Gastrocnemius medialis (tissue), 4 donors: ENCODE measurements at regions not wholly inside any gene's neighbourhood (a gene's known extent, or its start where the extent isn't known, plus 50 kb on each side); places are given as distances from the start of the nearest gene placed in this dataset.

ENCODE experiments used
- ATAC-seq, 2 donors: fragments of 150-250 bp; one replicate each; pipeline ENCODE4 v1.9.1; 2016
- DNase-seq, 2 donors: peaks; one replicate each; pipeline ENCODE4 v3.0.0-alpha.2; 2019
- H3K27ac ChIP-seq, 4 donors: fragments of 200-600 bp; sonication (generic); 1 replicate in 1 of 4; 2 replicates in 3 of 4; pipeline ENCODE4 v1.5.1; 2016 to 2018; ENCODE audit warnings: mild to moderate bottlenecking in 2 of 4, moderate library complexity in 1 of 4
- H3K27me3 ChIP-seq, 3 donors: fragments of 200-600 bp; sonication (generic) in 2 of 3; 1 replicate in 1 of 3; 2 replicates in 2 of 3; pipeline versions ENCODE4 v1.5.1 to v1.6.0; 2016 to 2019; ENCODE audit warnings: mild to moderate bottlenecking in 1 of 3, moderate library complexity in 1 of 3
- H3K36me3 ChIP-seq, 2 donors: fragments of 200-600 bp; sonication (generic) in 1 of 2; one replicate each; pipeline ENCODE4 v1.5.1; 2017 to 2018
- H3K4me1 ChIP-seq, 2 donors: fragments of 200-600 bp; sonication (generic) in 1 of 2; one replicate each; pipeline ENCODE4 v1.5.1; 2016 to 2017; ENCODE audit warnings: mild to moderate bottlenecking in 2 of 2
- H3K4me3 ChIP-seq, 4 donors: fragments of 200-600 bp; sonication (generic) in 3 of 4; 1 replicate in 1 of 4; 2 replicates in 3 of 4; pipeline ENCODE4 v1.5.1; 2016 to 2019; ENCODE audit warnings: mild to moderate bottlenecking in 2 of 4
- H3K9me3 ChIP-seq, 3 donors: fragments of 200-600 bp; sonication (generic) in 2 of 3; 1 replicate in 1 of 3; 2 replicates in 2 of 3; pipeline ENCODE4 v1.5.1; 2016 to 2019
- POLR2A ChIP-seq, 2 donors: fragments of 450-650 bp; IDR thresholded peaks; one replicate each; pipeline ENCODE4 v1.6.1; 2017; ENCODE audit warnings: antibody characterized with exemption in 2 of 2, mild to moderate bottlenecking in 2 of 2, moderate library complexity in 2 of 2
- in situ Hi-C, 4 donors: fragments of 200-750 bp; cut with MboI; loops; one replicate each; pipeline versions ENCODE4 v1.15.0 to v1.8.0; 2017; ENCODE audit warnings: low sequenced_read_pairs in 4 of 4
- intact Hi-C: fragments of 100-400 bp; cut with DNase I; formaldehyde crosslinking; loops from one replicate; pipeline ENCODE4 v1.15.1; 2023; ENCODE audit warnings: low total_unique reads
- TF ChIP-seq, protein P1 (sequence below), 5 experiments: fragments of 450-650 bp in 3 of 5; fragments of 200-600 bp in 2 of 5; sonication (generic) in 2 of 5; IDR thresholded peaks in 4 of 5; conservative IDR thresholded peaks in 1 of 5; 1 replicate in 4 of 5; 2 replicates in 1 of 5; pipeline ENCODE4 v1.5.1; 2016 to 2019; ENCODE audit warnings: antibody characterized with exemption in 5 of 5, mild to moderate bottlenecking in 3 of 5, moderate library complexity in 3 of 5

DNA sequence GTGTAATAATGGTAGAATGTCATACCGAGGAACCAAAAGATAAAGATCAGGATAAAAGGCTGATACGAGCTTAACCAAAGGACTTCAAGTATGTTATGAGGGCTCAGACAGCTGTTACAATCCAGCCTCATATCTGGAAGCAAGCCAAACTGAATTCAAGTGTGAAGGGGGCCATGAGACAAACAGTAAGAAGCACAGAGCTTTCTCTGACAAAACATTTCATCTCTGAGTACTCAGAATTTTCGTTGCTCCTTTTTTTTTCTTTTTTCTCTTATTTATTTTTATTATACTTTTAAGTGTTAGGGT is 52.9 kb upstream of the CD180 start:
- intact Hi-C loops (loop anchor here (5.0 to 10.0 kb wide), 7 partner anchors 143 to 1205 kb away; no protein-coding TSS in a partner anchor), in situ Hi-C loops (loop anchor here (10.0 to 25.0 kb wide), 6 partner anchors 563 to 1215 kb away; no protein-coding TSS in a partner anchor)
- no peaks in the 10 kb centered on the region for H3K36me3 ChIP-seq
- TF ChIP-seq, protein P1, sequence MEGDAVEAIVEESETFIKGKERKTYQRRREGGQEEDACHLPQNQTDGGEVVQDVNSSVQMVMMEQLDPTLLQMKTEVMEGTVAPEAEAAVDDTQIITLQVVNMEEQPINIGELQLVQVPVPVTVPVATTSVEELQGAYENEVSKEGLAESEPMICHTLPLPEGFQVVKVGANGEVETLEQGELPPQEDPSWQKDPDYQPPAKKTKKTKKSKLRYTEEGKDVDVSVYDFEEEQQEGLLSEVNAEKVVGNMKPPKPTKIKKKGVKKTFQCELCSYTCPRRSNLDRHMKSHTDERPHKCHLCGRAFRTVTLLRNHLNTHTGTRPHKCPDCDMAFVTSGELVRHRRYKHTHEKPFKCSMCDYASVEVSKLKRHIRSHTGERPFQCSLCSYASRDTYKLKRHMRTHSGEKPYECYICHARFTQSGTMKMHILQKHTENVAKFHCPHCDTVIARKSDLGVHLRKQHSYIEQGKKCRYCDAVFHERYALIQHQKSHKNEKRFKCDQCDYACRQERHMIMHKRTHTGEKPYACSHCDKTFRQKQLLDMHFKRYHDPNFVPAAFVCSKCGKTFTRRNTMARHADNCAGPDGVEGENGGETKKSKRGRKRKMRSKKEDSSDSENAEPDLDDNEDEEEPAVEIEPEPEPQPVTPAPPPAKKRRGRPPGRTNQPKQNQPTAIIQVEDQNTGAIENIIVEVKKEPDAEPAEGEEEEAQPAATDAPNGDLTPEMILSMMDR (IDR thresholded peaks at IDR 0.05 in 4 of 5, conservative IDR thresholded peaks at IDR 0.05 in 1 of 5), result no peak
- TF ChIP-seq POLR2A (IDR thresholded peaks at IDR 0.05), result no peak
- no peaks in the 10 kb centered on the region for H3K27me3 ChIP-seq
- peak overlapping the region in 1 of 4 donors; percentile 21 for H3K27ac ChIP-seq
- H3K4me1 ChIP-seq, result peaks cover 8 to 12% of the 10 kb centered on the region in 2 donors
- H3K4me3 ChIP-seq, result no peak overlapping the region
- ATAC-seq, result no peak
- H3K9me3 ChIP-seq, result no peaks in the 10 kb centered on the region
- DNase-seq, result no peak

GRCh38 chr5:67248703-67249589 is 52.3 kb upstream of the CD180 start:
- in situ Hi-C loops, result loop anchor here (10.0 to 25.0 kb wide), 6 partner anchors 563 to 1216 kb away; no protein-coding TSS in a partner anchor
- ATAC-seq, result peak; percentile 27 to 63
- peaks cover 8 to 12% of the 10 kb centered on the region in 2 donors for H3K4me1 ChIP-seq
- peak overlapping the region in 2 of 4 donors; percentile 21 to 30 for H3K27ac ChIP-seq
- intact Hi-C loops, result loop anchor here (5.0 to 10.0 kb wide), 7 partner anchors 143 to 1206 kb away; no protein-coding TSS in a partner anchor
- no peaks in the 10 kb centered on the region for H3K36me3 ChIP-seq
- no peaks in the 10 kb centered on the region for H3K27me3 ChIP-seq
- TF ChIP-seq, protein P1 (IDR thresholded peaks at IDR 0.05 in 4 of 5, conservative IDR thresholded peaks at IDR 0.05 in 1 of 5), result no peak
- no peak for TF ChIP-seq POLR2A (IDR thresholded peaks at IDR 0.05)
- DNase-seq, result peak; percentile 16 to 36
- H3K4me3 ChIP-seq, result no peak overlapping the region
- H3K9me3 ChIP-seq, result no peaks in the 10 kb centered on the region

GRCh38 chr5:67246546-67247268 is 50.1 kb upstream of the CD180 start:
- intact Hi-C loops (loop anchor here (2.0 to 10.0 kb wide), 8 partner anchors 146 to 1208 kb away; no protein-coding TSS in a partner anchor), in situ Hi-C loops (loop anchor here (10.0 to 25.0 kb wide), 6 partner anchors 566 to 1218 kb away; no protein-coding TSS in a partner anchor)
- H3K27me3 ChIP-seq, result no peaks in the 10 kb centered on the region
- H3K27ac ChIP-seq, result peak overlapping the region in 1 of 4 donors; percentile 14
- H3K9me3 ChIP-seq, result no peaks in the 10 kb centered on the region
- H3K4me3 ChIP-seq, result no peak overlapping the region
- H3K4me1 ChIP-seq, result peaks cover 8 to 12% of the 10 kb centered on the region in 2 donors
- no peaks in the 10 kb centered on the region for H3K36me3 ChIP-seq
- TF ChIP-seq, protein P1 (IDR thresholded peaks at IDR 0.05 in 4 of 5, conservative IDR thresholded peaks at IDR 0.05 in 1 of 5), result no peak
- TF ChIP-seq POLR2A (IDR thresholded peaks at IDR 0.05), result no peak
- DNase-seq (no peak), ATAC-seq (no peak)
